Esophagus muscularis mucosa (tissue), 4 donors: ENCODE measurements at regions not wholly inside any gene's neighbourhood (a gene's known extent, or its start where the extent isn't known, plus 50 kb on each side); places are given as distances from the start of the nearest gene placed in this dataset.

Experiments used
- DNase-seq: peaks from one replicate; pipeline ENCODE4 v3.0.0-alpha.2; 2017; ENCODE audit errors: extremely low spot score
- H3K27ac ChIP-seq, 4 donors: fragments of 200-600 bp; sonication (generic); replicated peaks in 1 of 4; 1 replicate in 3 of 4; 2 replicates in 1 of 4; pipeline ENCODE4 v1.5.1; 2016 to 2019; ENCODE audit warnings: mild to moderate bottlenecking in 1 of 4
- H3K27me3 ChIP-seq, 4 donors: fragments of 200-600 bp; sonication (generic); one replicate each; pipeline versions ENCODE4 v1.5.1 to v1.6.0; 2016 to 2019
- H3K36me3 ChIP-seq, 4 donors: fragments of 200-600 bp; sonication (generic); one replicate each; pipeline ENCODE4 v1.5.1; 2016 to 2019
- H3K4me1 ChIP-seq, 4 donors: fragments of 200-600 bp; sonication (generic); one replicate each; pipeline ENCODE4 v1.5.1; 2016 to 2019
- H3K4me3 ChIP-seq, 4 donors: fragments of 200-600 bp; sonication (generic); 1 replicate in 2 of 4; 2 replicates in 2 of 4; pipeline ENCODE4 v1.5.1; 2016 to 2019; ENCODE audit warnings: mild to moderate bottlenecking in 4 of 4, moderate library complexity in 1 of 4
- H3K9me3 ChIP-seq, 4 donors: fragments of 200-600 bp; sonication (generic); 1 replicate in 3 of 4; 2 replicates in 1 of 4; pipeline ENCODE4 v1.5.1; 2016 to 2019
- CTCF ChIP-seq, 3 experiments: fragments of 200-600 bp in 2 of 3; fragments of 450-650 bp in 1 of 3; sonication (generic) in 2 of 3; IDR thresholded peaks; one replicate each; pipeline ENCODE4 v1.5.1; 2017 to 2019; ENCODE audit warnings: antibody characterized with exemption in 3 of 3, mild to moderate bottlenecking in 2 of 3, moderate library complexity in 1 of 3
- EP300 ChIP-seq: sonication (generic); formaldehyde crosslinking; IDR thresholded peaks from one replicate; pipeline ENCODE4 v1.6.1; 2017; ENCODE audit warnings: antibody characterized with exemption
- POLR2A ChIP-seq: fragments of 450-650 bp; IDR thresholded peaks from one replicate; pipeline ENCODE4 v1.6.1; 2017; ENCODE audit warnings: antibody characterized with exemption, moderate library complexity, mild to moderate bottlenecking, low read depth
- POLR2AphosphoS5 ChIP-seq, 2 donors: sonication (generic); formaldehyde crosslinking; IDR thresholded peaks; one replicate each; pipeline ENCODE4 v1.6.1; 2017; ENCODE audit warnings: antibody characterized with exemption in 2 of 2
- WGBS: methylation state at CpG from one replicate; pipeline ENCODE4 v1.1.5; 2018; 5-methylcytosine and 5-hydroxymethylcytosine counted together
- intact Hi-C: fragments of 100-400 bp; cut with DNase I; formaldehyde crosslinking; loops from one replicate; pipeline ENCODE4 v1.15.1; 2023

- no peak overlapping the region for H3K27ac ChIP-seq
- no peak for DNase-seq
- no peaks in the 10 kb centered on the region for H3K4me1 ChIP-seq
- no peak overlapping the region for H3K4me3 ChIP-seq
- no peaks in the 10 kb centered on the region for H3K36me3 ChIP-seq
- intact Hi-C loops = no loop called here
- no peaks in the 10 kb centered on the region for H3K27me3 ChIP-seq
- 71% methylated on average over 1 of the region's 1 CpG for WGBS
- TF ChIP-seq POLR2A (no peak), POLR2AphosphoS5 (IDR thresholded peaks at IDR 0.05) (no peak), EP300 (no peak), CTCF (IDR thresholded peaks at IDR 0.05) (no peak)
- no peaks in the 10 kb centered on the region for H3K9me3 ChIP-seq
Measured at GRCh38 chrX:39244147-39244546, 442.9 kb downstream of the MID1IP1 start.

DNA sequence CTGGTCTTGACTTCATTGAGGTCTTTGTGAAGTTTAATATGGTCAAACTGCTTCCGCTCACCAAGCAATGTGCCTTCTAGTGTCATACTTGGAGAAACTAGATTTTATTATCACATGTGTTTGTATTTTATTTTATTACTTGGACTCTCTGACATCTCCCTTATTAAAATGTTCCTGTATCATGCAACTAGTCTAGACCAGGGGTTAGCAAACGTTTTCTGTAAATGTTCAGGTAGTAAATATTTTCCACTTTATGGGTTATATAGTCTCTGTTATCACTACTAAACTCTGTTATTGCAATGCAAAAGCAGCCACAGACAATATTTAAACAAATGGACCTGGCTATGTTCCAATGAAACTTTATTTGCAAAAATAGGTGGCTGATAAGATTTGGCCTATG is 443.8 kb downstream of the MID1IP1 start:
- Histone ChIP-seq H3K27me3 (no peaks in the 10 kb centered on the region), H3K27ac (no peak overlapping the region), H3K9me3 (no peaks in the 10 kb centered on the region), H3K4me3 (no peak overlapping the region), H3K36me3 (no peaks in the 10 kb centered on the region), H3K4me1 (no peaks in the 10 kb centered on the region)
- intact Hi-C loops = no loop called here
- TF ChIP-seq EP300 (no peak), POLR2AphosphoS5 (IDR thresholded peaks at IDR 0.05) (no peak), POLR2A (no peak), CTCF (IDR thresholded peaks at IDR 0.05) (no peak)
- 68% methylated on average over 2 of the region's 2 CpGs for WGBS
- DNase-seq = no peak

- DNase-seq = no peak
- 72% methylated on average over 5 of the region's 5 CpGs for WGBS
- no peak overlapping the region for H3K4me3 ChIP-seq
- no peaks in the 10 kb centered on the region for H3K9me3 ChIP-seq
- H3K4me1 ChIP-seq = no peaks in the 10 kb centered on the region
- intact Hi-C loops = no loop called here
- H3K27ac ChIP-seq = no peak overlapping the region
- no peaks in the 10 kb centered on the region for H3K27me3 ChIP-seq
- TF ChIP-seq POLR2AphosphoS5 (IDR thresholded peaks at IDR 0.05) (no peak), CTCF (IDR thresholded peaks at IDR 0.05) (no peak), POLR2A (no peak), EP300 (no peak)
- no peaks in the 10 kb centered on the region for H3K36me3 ChIP-seq
Measured at GRCh38 chrX:39247536-39247935, 446.3 kb downstream of the MID1IP1 start.

DNA sequence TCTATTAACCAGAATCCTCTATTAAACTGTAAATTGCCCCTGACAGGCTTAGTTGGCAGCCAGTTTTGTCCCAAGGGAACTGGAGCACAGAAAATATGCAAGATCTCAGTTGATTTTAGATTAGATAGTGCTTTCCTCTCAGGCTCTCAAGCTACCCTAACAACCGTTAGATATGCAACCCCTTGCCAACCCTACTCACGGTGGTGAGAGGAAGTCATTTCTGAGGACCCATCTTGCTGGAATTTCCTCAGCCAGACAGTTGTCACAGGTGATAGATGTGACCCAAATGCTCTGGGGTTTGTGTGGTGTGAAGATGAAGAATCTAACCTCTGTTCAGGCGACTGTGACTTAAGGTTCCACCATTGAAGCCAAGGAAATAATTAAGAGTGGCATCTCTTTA is 447.1 kb downstream of the MID1IP1 start:
- Histone ChIP-seq H3K4me3 (no peak overlapping the region), H3K27ac (no peak overlapping the region), H3K36me3 (no peaks in the 10 kb centered on the region), H3K27me3 (no peaks in the 10 kb centered on the region), H3K4me1 (no peaks in the 10 kb centered on the region), H3K9me3 (no peaks in the 10 kb centered on the region)
- intact Hi-C loops = no loop called here
- TF ChIP-seq POLR2AphosphoS5 (IDR thresholded peaks at IDR 0.05) = no peak
- no peak for TF ChIP-seq EP300
- TF ChIP-seq CTCF (IDR thresholded peaks at IDR 0.05) = no peak
- no peak for TF ChIP-seq POLR2A
- 51% methylated on average over 3 of the region's 3 CpGs for WGBS
- DNase-seq = no peak

GRCh38 chrX:39249999-39250398 is 448.7 kb downstream of the MID1IP1 start:
- Histone ChIP-seq H3K36me3 (no peaks in the 10 kb centered on the region), H3K27ac (no peak overlapping the region), H3K27me3 (no peaks in the 10 kb centered on the region), H3K9me3 (no peaks in the 10 kb centered on the region), H3K4me3 (no peak overlapping the region), H3K4me1 (no peaks in the 10 kb centered on the region)
- DNase-seq = no peak
- intact Hi-C loops = no loop called here
- TF ChIP-seq POLR2A = no peak
- no peak for TF ChIP-seq POLR2AphosphoS5 (IDR thresholded peaks at IDR 0.05)
- no peak for TF ChIP-seq EP300
- no peak for TF ChIP-seq CTCF (IDR thresholded peaks at IDR 0.05)
